ENCODE measurements at regions not wholly inside any gene's neighbourhood (a gene's known extent, or its start where the extent isn't known, plus 50 kb on each side); places are given as distances from the start of the nearest gene placed in this dataset.
A peak's percentile ranks its signal among the peaks of the same experiment; 100 is the strongest.

DNA sequence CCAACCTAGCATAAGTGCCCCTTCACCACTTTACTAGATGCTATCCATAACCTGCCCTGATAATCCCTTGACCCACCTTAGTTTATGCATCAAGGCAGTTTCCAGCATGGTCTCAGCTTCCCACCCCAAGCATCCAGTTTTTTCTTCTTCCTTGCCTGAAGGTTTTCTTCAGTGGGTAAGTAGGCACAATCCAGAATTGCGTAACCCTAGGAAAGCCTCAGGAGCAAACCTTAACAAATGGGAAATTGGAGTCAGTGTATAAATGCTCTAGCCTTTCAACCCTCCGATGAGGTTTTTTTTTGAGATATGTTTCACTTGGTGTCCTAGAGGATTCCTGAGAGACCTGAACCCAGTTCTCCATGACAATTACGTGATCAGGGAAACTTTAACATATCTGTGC lies 614.0 kb upstream of the BOD1L1 start:
- Histone ChIP-seq H2AFZ (ENCODE audit: low read length) (no peak overlapping the region), H3K27ac (ENCODE audit: low read depth, low read length) (no peak overlapping the region), H3K79me2 (ENCODE audit: insufficient read depth, low read length) (no peaks in the 10 kb centered on the region), H3K4me2 (ENCODE audit: insufficient read depth, low read length) (no peak overlapping the region), H3K36me3 (ENCODE audit: insufficient read depth, low read length) (no peaks in the 10 kb centered on the region), H3K4me1 (ENCODE audit: insufficient read depth, low read length) (no peaks in the 10 kb centered on the region), H4K20me1 (ENCODE audit: insufficient read depth, low read length) (no peaks in the 10 kb centered on the region), H3K9me3 (ENCODE audit: low read depth, low read length) (no peaks in the 10 kb centered on the region), H3K27me3 (ENCODE audit: insufficient read depth, low read length) (no peaks in the 10 kb centered on the region), H3K4me3 (ENCODE audit: insufficient read depth, low read length) (no peak overlapping the region)
- TF ChIP-seq, protein P1, sequence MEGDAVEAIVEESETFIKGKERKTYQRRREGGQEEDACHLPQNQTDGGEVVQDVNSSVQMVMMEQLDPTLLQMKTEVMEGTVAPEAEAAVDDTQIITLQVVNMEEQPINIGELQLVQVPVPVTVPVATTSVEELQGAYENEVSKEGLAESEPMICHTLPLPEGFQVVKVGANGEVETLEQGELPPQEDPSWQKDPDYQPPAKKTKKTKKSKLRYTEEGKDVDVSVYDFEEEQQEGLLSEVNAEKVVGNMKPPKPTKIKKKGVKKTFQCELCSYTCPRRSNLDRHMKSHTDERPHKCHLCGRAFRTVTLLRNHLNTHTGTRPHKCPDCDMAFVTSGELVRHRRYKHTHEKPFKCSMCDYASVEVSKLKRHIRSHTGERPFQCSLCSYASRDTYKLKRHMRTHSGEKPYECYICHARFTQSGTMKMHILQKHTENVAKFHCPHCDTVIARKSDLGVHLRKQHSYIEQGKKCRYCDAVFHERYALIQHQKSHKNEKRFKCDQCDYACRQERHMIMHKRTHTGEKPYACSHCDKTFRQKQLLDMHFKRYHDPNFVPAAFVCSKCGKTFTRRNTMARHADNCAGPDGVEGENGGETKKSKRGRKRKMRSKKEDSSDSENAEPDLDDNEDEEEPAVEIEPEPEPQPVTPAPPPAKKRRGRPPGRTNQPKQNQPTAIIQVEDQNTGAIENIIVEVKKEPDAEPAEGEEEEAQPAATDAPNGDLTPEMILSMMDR (IDR thresholded peaks at IDR 0.05; ENCODE audit: extremely low read depth, low read depth, low read length): no peak
- DNase-seq (ENCODE audit: insufficient read length, low spot score, missing footprints): no peak

DNA sequence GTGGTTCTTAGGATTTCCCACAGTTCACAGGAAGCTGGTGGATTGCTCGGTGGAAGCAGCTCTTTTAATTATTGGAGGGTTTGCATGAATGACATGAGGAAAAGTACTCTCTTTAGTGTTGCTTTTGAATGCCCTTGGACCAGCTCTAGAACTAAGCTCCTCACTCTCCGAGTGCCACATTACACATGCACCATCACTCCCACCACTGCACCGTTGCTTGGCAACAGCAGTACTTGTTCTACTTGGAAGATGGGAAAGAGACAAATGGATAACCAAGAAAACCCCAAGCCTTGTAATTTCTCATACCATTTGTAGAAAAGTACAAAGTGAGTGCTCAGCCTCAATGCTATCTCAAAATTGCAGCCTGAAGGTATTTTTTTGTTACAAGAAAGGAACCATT lies 620.2 kb upstream of the BOD1L1 start:
- H3K27ac ChIP-seq (ENCODE audit: low read depth, low read length): no peak overlapping the region
- no peaks in the 10 kb centered on the region for H3K79me2 ChIP-seq (ENCODE audit: insufficient read depth, low read length)
- no peaks in the 10 kb centered on the region for H3K27me3 ChIP-seq (ENCODE audit: insufficient read depth, low read length)
- no peak overlapping the region for H3K4me3 ChIP-seq (ENCODE audit: insufficient read depth, low read length)
- no peaks in the 10 kb centered on the region for H3K36me3 ChIP-seq (ENCODE audit: insufficient read depth, low read length)
- no peaks in the 10 kb centered on the region for H3K4me1 ChIP-seq (ENCODE audit: insufficient read depth, low read length)
- H3K9me3 ChIP-seq (ENCODE audit: low read depth, low read length): no peaks in the 10 kb centered on the region
- H2AFZ ChIP-seq (ENCODE audit: low read length): no peak overlapping the region
- H3K4me2 ChIP-seq (ENCODE audit: insufficient read depth, low read length): no peak overlapping the region
- no peaks in the 10 kb centered on the region for H4K20me1 ChIP-seq (ENCODE audit: insufficient read depth, low read length)
- TF ChIP-seq, protein P1 (IDR thresholded peaks at IDR 0.05; ENCODE audit: extremely low read depth, low read depth, low read length): no peak
- no peak for DNase-seq (ENCODE audit: insufficient read length, low spot score, missing footprints)

DNA sequence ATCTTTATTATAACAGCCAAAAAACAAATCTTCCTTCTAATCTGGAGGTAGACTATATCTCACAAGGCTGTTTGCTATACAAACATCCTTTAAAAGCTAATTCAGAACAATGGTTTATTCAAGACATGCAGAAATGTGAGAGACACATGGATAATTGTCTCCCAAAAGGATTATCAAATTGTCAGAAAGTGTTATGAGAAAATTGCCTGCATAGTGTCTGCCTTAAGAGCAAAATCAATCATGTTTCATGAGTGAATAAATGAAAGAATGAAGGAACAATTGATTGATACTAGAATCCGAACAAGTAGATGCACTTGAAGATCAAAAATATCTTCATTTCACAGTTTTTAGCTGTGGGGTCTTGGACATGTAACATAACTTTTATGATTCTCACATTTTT lies 621.7 kb upstream of the BOD1L1 start:
- H3K27ac ChIP-seq (ENCODE audit: low read depth, low read length): no peak overlapping the region
- H3K36me3 ChIP-seq (ENCODE audit: insufficient read depth, low read length): no peaks in the 10 kb centered on the region
- H4K20me1 ChIP-seq (ENCODE audit: insufficient read depth, low read length): no peaks in the 10 kb centered on the region
- H3K27me3 ChIP-seq (ENCODE audit: insufficient read depth, low read length): no peaks in the 10 kb centered on the region
- H3K79me2 ChIP-seq (ENCODE audit: insufficient read depth, low read length): no peaks in the 10 kb centered on the region
- H3K4me2 ChIP-seq (ENCODE audit: insufficient read depth, low read length): no peak overlapping the region
- TF ChIP-seq, protein P1 (IDR thresholded peaks at IDR 0.05; ENCODE audit: extremely low read depth, low read depth, low read length): no peak
- no peak for DNase-seq (ENCODE audit: insufficient read length, low spot score, missing footprints)
- H3K4me1 ChIP-seq (ENCODE audit: insufficient read depth, low read length): no peaks in the 10 kb centered on the region
- no peak overlapping the region for H2AFZ ChIP-seq (ENCODE audit: low read length)
- no peak overlapping the region for H3K4me3 ChIP-seq (ENCODE audit: insufficient read depth, low read length)
- no peaks in the 10 kb centered on the region for H3K9me3 ChIP-seq (ENCODE audit: low read depth, low read length)

DNA sequence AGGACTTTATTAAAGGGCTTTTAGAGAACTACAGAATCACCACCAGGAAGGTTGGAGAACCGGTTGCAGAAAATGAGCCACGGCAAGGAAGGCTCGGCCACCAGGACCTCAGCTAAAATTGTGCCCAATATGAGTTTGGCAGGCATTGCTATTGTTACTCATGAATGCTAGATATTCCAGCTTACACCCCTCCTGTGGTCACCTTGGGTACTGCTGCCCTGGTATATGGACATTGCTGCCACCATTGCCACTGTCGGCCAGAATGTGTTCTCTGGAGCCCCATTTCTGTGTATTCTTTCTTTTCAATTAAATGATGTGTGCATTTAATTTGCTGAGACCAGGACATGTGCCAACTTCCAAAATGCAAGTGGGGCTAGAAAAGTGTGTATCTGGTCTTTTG lies 626.7 kb upstream of the BOD1L1 start:
- H3K4me3 ChIP-seq (ENCODE audit: insufficient read depth, low read length): no peak overlapping the region
- no peaks in the 10 kb centered on the region for H3K4me1 ChIP-seq (ENCODE audit: insufficient read depth, low read length)
- H3K27ac ChIP-seq (ENCODE audit: low read depth, low read length): no peak overlapping the region
- no peak overlapping the region for H3K4me2 ChIP-seq (ENCODE audit: insufficient read depth, low read length)
- DNase-seq (ENCODE audit: insufficient read length, low spot score, missing footprints): no peak
- H4K20me1 ChIP-seq (ENCODE audit: insufficient read depth, low read length): no peaks in the 10 kb centered on the region
- H3K79me2 ChIP-seq (ENCODE audit: insufficient read depth, low read length): no peaks in the 10 kb centered on the region
- TF ChIP-seq, protein P1 (IDR thresholded peaks at IDR 0.05; ENCODE audit: extremely low read depth, low read depth, low read length): peak; percentile 61
- H2AFZ ChIP-seq (ENCODE audit: low read length): no peak overlapping the region
- no peaks in the 10 kb centered on the region for H3K27me3 ChIP-seq (ENCODE audit: insufficient read depth, low read length)
- H3K9me3 ChIP-seq (ENCODE audit: low read depth, low read length): no peaks in the 10 kb centered on the region
- H3K36me3 ChIP-seq (ENCODE audit: insufficient read depth, low read length): no peaks in the 10 kb centered on the region
